GM23248 (cell line): ENCODE measurements at regions not wholly inside any gene's neighbourhood (a gene's known extent, or its start where the extent isn't known, plus 50 kb on each side); places are given as distances from the start of the nearest gene placed in this dataset.

Source experiments
- EZH2 ChIP-seq: fragments of 200-600 bp; sonication (generic); IDR thresholded peaks from 2 replicates; pipeline ENCODE4 v1.6.1; 2018; ENCODE audit warnings: antibody characterized with exemption, mild to moderate bottlenecking; ENCODE audit not compliant: insufficient read depth, poor library complexity, severe bottlenecking
- EZH2phosphoT487 ChIP-seq: fragments of 200-600 bp; sonication (generic); IDR thresholded peaks from 2 replicates; pipeline ENCODE4 v1.6.1; 2018; ENCODE audit warnings: antibody characterized with exemption, moderate library complexity, mild to moderate bottlenecking, low read depth; ENCODE audit not compliant: insufficient read depth

DNA sequence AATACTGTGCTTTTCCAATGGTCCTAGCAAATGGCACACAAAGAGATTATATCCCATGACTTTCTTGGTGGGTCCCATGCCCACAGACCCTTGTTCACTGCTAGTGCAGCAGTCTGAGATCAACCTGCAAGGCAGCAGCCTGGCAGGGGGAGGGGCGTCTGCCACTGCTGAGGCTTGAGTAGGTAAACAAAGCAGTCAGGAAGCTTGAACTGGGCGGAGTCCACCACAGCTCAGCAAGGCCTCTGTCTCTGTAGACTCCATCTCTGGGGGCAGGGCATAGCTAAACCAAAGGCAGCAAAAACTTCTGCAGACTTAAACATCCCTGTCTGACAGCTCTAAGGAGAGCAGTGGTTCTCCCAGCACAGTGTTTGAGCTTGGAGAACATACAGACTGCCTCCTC, 82.9 kb downstream of the ZNF737 start:
- TF ChIP-seq EZH2phosphoT487 (no peak), EZH2 (no peak)
